Osteocyte (in vitro differentiated cells): ENCODE measurements at regions not wholly inside any gene's neighbourhood (a gene's known extent, or its start where the extent isn't known, plus 50 kb on each side); places are given as distances from the start of the nearest gene placed in this dataset.

Experiments
- DNase-seq: peaks from one replicate; pipeline ENCODE4 v3.0.0; 2021; ENCODE audit warnings: mixed read lengths; ENCODE audit not compliant: unreplicated experiment; ENCODE audit errors: extremely low spot score
- H3K27ac Mint-ChIP-seq: one replicate; pipeline ENCODE4 v1.8.0; 2021; ENCODE audit warnings: mild to moderate bottlenecking, mixed read lengths; ENCODE audit not compliant: unreplicated experiment
- H3K27me3 Mint-ChIP-seq: one replicate; pipeline ENCODE4 v1.8.0; 2021; ENCODE audit warnings: mixed read lengths; ENCODE audit not compliant: unreplicated experiment
- H3K36me3 Mint-ChIP-seq: one replicate; pipeline ENCODE4 v1.8.0; 2021; ENCODE audit warnings: mixed read lengths; ENCODE audit not compliant: unreplicated experiment
- H3K4me1 Mint-ChIP-seq: one replicate; pipeline ENCODE4 v1.8.0; 2021; ENCODE audit warnings: mixed read lengths; ENCODE audit not compliant: unreplicated experiment
- H3K4me3 Mint-ChIP-seq: one replicate; pipeline ENCODE4 v1.8.0; 2021; ENCODE audit warnings: mild to moderate bottlenecking, moderate library complexity, mixed read lengths; ENCODE audit not compliant: unreplicated experiment
- H3K9me3 Mint-ChIP-seq: one replicate; pipeline ENCODE4 v1.8.0; 2021; ENCODE audit warnings: mixed read lengths; ENCODE audit not compliant: unreplicated experiment
- CTCF ChIP-seq: fragments of 200-600 bp; sonication (generic); IDR thresholded peaks from 2 replicates; pipeline ENCODE4 v1.5.0; 2021; ENCODE audit warnings: antibody characterized with exemption, mild to moderate bottlenecking, moderate library complexity

GRCh38 chr4:124486423-124486822 is 226.1 kb downstream of the ANKRD50 start:
- Mint-ChIP-seq H3K9me3 (peaks cover 6% of the 10 kb centered on the region), H3K4me1 (peaks cover 8% of the 10 kb centered on the region), H3K27me3 (no peaks in the 10 kb centered on the region), H3K36me3 (no peaks in the 10 kb centered on the region), H3K4me3 (no peak overlapping the region), H3K27ac (no peak overlapping the region)
- TF ChIP-seq CTCF, result no peak
- DNase-seq, result no peak

- Mint-ChIP-seq H3K9me3 (peaks cover 6% of the 10 kb centered on the region), H3K27me3 (no peaks in the 10 kb centered on the region), H3K36me3 (no peaks in the 10 kb centered on the region), H3K27ac (no peak overlapping the region), H3K4me3 (no peak overlapping the region), H3K4me1 (peaks cover 7% of the 10 kb centered on the region)
- no peak for TF ChIP-seq CTCF
- DNase-seq, result no peak
Observed at GRCh38 chr4:124487651-124488050, 224.9 kb downstream of the ANKRD50 start.

- no peak for DNase-seq
- Mint-ChIP-seq H3K27ac (no peak overlapping the region), H3K27me3 (no peaks in the 10 kb centered on the region), H3K9me3 (peaks cover 3% of the 10 kb centered on the region), H3K36me3 (no peaks in the 10 kb centered on the region), H3K4me1 (no peaks in the 10 kb centered on the region), H3K4me3 (no peak overlapping the region)
- no peak for TF ChIP-seq CTCF
Observed at GRCh38 chr4:124491361-124492145, 221.0 kb downstream of the ANKRD50 start.

GRCh38 chr4:124499261-124499660 is 213.3 kb downstream of the ANKRD50 start:
- H3K4me1 Mint-ChIP-seq, result peaks cover 8% of the 10 kb centered on the region
- H3K27ac Mint-ChIP-seq, result no peak overlapping the region
- H3K4me3 Mint-ChIP-seq, result no peak overlapping the region
- no peaks in the 10 kb centered on the region for H3K36me3 Mint-ChIP-seq
- no peak for TF ChIP-seq CTCF
- no peak for DNase-seq
- no peaks in the 10 kb centered on the region for H3K27me3 Mint-ChIP-seq
- no peaks in the 10 kb centered on the region for H3K9me3 Mint-ChIP-seq

GRCh38 chr4:124501576-124501975 is 211.0 kb downstream of the ANKRD50 start:
- no peak overlapping the region for H3K27ac Mint-ChIP-seq
- H3K36me3 Mint-ChIP-seq, result no peaks in the 10 kb centered on the region
- no peaks in the 10 kb centered on the region for H3K9me3 Mint-ChIP-seq
- no peak overlapping the region for H3K4me3 Mint-ChIP-seq
- no peak for TF ChIP-seq CTCF
- DNase-seq, result no peak
- peaks cover 8% of the 10 kb centered on the region for H3K4me1 Mint-ChIP-seq
- H3K27me3 Mint-ChIP-seq, result no peaks in the 10 kb centered on the region
